Putamen (tissue), 1 donor: ENCODE measurements at regions not wholly inside any gene's neighbourhood (a gene's known extent, or its start where the extent isn't known, plus 50 kb on each side); places are given as distances from the start of the nearest gene placed in this dataset.
"Not testable (repeated sequence)": the region's sequence is repeated elsewhere in the genome, so short reads cannot be mapped to it uniquely, and the experiment has no call there.

Source experiments
- DNase-seq: peaks from one replicate; pipeline ENCODE4 v3.0.0-alpha.2; 2016; ENCODE audit warnings: low spot score

- DNase-seq, result no peak
These were observed 418.8 kb upstream of the SMIM21 start for GRCh38 chr18:75846321-75846720.

GRCh38 chr18:75845413-75845812 lies 417.9 kb upstream of the SMIM21 start:
- DNase-seq, result no peak

- no peak for DNase-seq
These were observed 416.6 kb upstream of the SMIM21 start for GRCh38 chr18:75844146-75844545.

- DNase-seq, result no peak
These were observed 412.6 kb upstream of the SMIM21 start for GRCh38 chr18:75840131-75840530.

- DNase-seq, result not testable (repeated sequence)
These were observed 412.2 kb upstream of the SMIM21 start for GRCh38 chr18:75839686-75840085.

- DNase-seq, result no peak
These were observed 411.5 kb upstream of the SMIM21 start for GRCh38 chr18:75839041-75839440.

GRCh38 chr18:75837316-75837715 lies 409.8 kb upstream of the SMIM21 start:
- DNase-seq, result no peak

GRCh38 chr18:75836516-75836915 lies 409.0 kb upstream of the SMIM21 start:
- DNase-seq, result no peak

- DNase-seq, result no peak
These were observed 404.5 kb upstream of the SMIM21 start for GRCh38 chr18:75831960-75832359.

GRCh38 chr18:75830828-75831227 lies 403.3 kb upstream of the SMIM21 start:
- no peak for DNase-seq

- no peak for DNase-seq
These were observed 401.6 kb upstream of the SMIM21 start for GRCh38 chr18:75829091-75829490.

- no peak for DNase-seq
These were observed 400.9 kb upstream of the SMIM21 start for GRCh38 chr18:75828379-75828778.

- no peak for DNase-seq
These were observed 400.3 kb upstream of the SMIM21 start for GRCh38 chr18:75827751-75828287.

- no peak for DNase-seq
These were observed 397.2 kb upstream of the SMIM21 start for GRCh38 chr18:75824661-75825060.

GRCh38 chr18:75823471-75823870 lies 396.0 kb upstream of the SMIM21 start:
- DNase-seq, result no peak

- no peak for DNase-seq
These were observed 390.9 kb upstream of the SMIM21 start for GRCh38 chr18:75818383-75818782.

GRCh38 chr18:75815767-75816166 lies 388.3 kb upstream of the SMIM21 start:
- no peak for DNase-seq

GRCh38 chr18:75812761-75813160 lies 385.3 kb upstream of the SMIM21 start:
- DNase-seq, result no peak

- no peak for DNase-seq
These were observed 383.6 kb upstream of the SMIM21 start for GRCh38 chr18:75810961-75811551.

GRCh38 chr18:75810516-75810915 lies 383.0 kb upstream of the SMIM21 start:
- no peak for DNase-seq

- no peak for DNase-seq
These were observed 382.4 kb upstream of the SMIM21 start for GRCh38 chr18:75809926-75810255.

- no peak for DNase-seq
These were observed 381.8 kb upstream of the SMIM21 start for GRCh38 chr18:75809151-75809925.

GRCh38 chr18:75805265-75805664 lies 377.8 kb upstream of the SMIM21 start:
- no peak for DNase-seq

- no peak for DNase-seq
These were observed 375.2 kb upstream of the SMIM21 start for GRCh38 chr18:75802681-75803080.
